IMR-90 (cell line): ENCODE measurements at regions not wholly inside any gene's neighbourhood (a gene's known extent, or its start where the extent isn't known, plus 50 kb on each side); places are given as distances from the start of the nearest gene placed in this dataset.

ENCODE experiments used
- ATAC-seq: fragments of 200-7000 bp; cut with Tn5 transposase; 2 replicates; pipeline ENCODE4 v1.9.1; 2020; ENCODE audit warnings: low read depth, mild to moderate bottlenecking, moderate library complexity
- BruUV-seq: library from RNA; stranded (reverse); fragments of 400-500 nt; replicated peaks from 2 replicates; lab custom pipeline; 2021; lab: Mats Ljungman, UMichigan
- CTCF ChIA-PET: fragments of 300-600 bp; formaldehyde crosslinking; extraction: SDS; loops from one replicate; lab custom pipeline; 2021; ENCODE audit warnings: antibody characterized with exemption; lab: Yijun Ruan, JAX
- POLR2A ChIA-PET: fragments of 300-600 bp; sonication (Branson Sonifier 250); formaldehyde crosslinking; loops from one replicate; lab custom pipeline; 2022; ENCODE audit warnings: antibody characterized with exemption; ENCODE audit not compliant: unreplicated experiment; lab: Charles Lee
- DNase-seq: peaks from one replicate; pipeline ENCODE4 v3.0.0; 2013
- H2AFZ ChIP-seq: replicated peaks from 2 replicates; pipeline ENCODE3; 2013; ENCODE audit warnings: low read length, mild to moderate bottlenecking; ENCODE audit not compliant: poor library complexity
- H2AK5ac ChIP-seq: 2 replicates; pipeline ENCODE4 v1.6.1; 2013; ENCODE audit warnings: low read depth, low read length, inconsistent platforms
- H2AK9ac ChIP-seq: replicated peaks from 2 replicates; pipeline ENCODE3; 2013; ENCODE audit warnings: mild to moderate bottlenecking, low read depth, low read length, moderate library complexity; ENCODE audit not compliant: poor library complexity
- H2BK120ac ChIP-seq: 2 replicates; pipeline ENCODE4 v1.6.1; 2013; ENCODE audit warnings: low read depth, low read length, inconsistent platforms
- H2BK15ac ChIP-seq: 3 replicates; pipeline ENCODE4 v1.6.1; 2013; ENCODE audit warnings: low read depth, low read length, inconsistent platforms
- H2BK20ac ChIP-seq: 2 replicates; pipeline ENCODE4 v1.6.1; 2013; ENCODE audit warnings: low read depth, mild to moderate bottlenecking, inconsistent platforms, low read length, moderate library complexity
- H2BK5ac ChIP-seq: 2 replicates; pipeline ENCODE4 v1.6.1; 2013; ENCODE audit warnings: mild to moderate bottlenecking, low read depth, low read length, inconsistent platforms; ENCODE audit not compliant: poor library complexity, severe bottlenecking
- H3K14ac ChIP-seq: replicated peaks from 2 replicates; pipeline ENCODE4 v1.6.1; 2013; ENCODE audit warnings: low read depth, low read length, inconsistent platforms
- H3K18ac ChIP-seq: 2 replicates; pipeline ENCODE4 v1.6.1; 2013; ENCODE audit warnings: low read depth, low read length, control low read depth
- H3K23ac ChIP-seq: 2 replicates; pipeline ENCODE4 v1.6.1; 2013; ENCODE audit warnings: low read depth, low read length, inconsistent platforms
- H3K27ac ChIP-seq: 2 replicates; pipeline ENCODE4 v1.5.1; 2013; ENCODE audit warnings: mild to moderate bottlenecking, control low read depth, low read length; ENCODE audit not compliant: insufficient read depth
- H3K27me3 ChIP-seq: 2 replicates; pipeline ENCODE4 v1.6.1; 2013; ENCODE audit warnings: low read length; ENCODE audit not compliant: control insufficient read depth, insufficient read depth
- H3K36me3 ChIP-seq: 2 replicates; pipeline ENCODE4 v1.6.1; 2013; ENCODE audit warnings: low read length, mixed read lengths; ENCODE audit not compliant: control insufficient read depth, insufficient read depth
- H3K4ac ChIP-seq: 2 replicates; pipeline ENCODE4 v1.6.1; 2013; ENCODE audit warnings: low read depth, low read length, inconsistent platforms
- H3K4me1 ChIP-seq: 2 replicates; pipeline ENCODE4 v1.6.1; 2013; ENCODE audit warnings: low read length, mixed read lengths; ENCODE audit not compliant: control insufficient read depth, insufficient read depth
- H3K4me2 ChIP-seq: 2 replicates; pipeline ENCODE4 v1.6.1; 2013; ENCODE audit warnings: low read depth, mild to moderate bottlenecking, control low read depth, low read length, moderate library complexity
- H3K4me3 ChIP-seq: 2 replicates; pipeline ENCODE4 v1.5.1; 2013; ENCODE audit warnings: low read depth, mild to moderate bottlenecking, control low read depth, low read length, moderate library complexity; ENCODE audit not compliant: insufficient read depth
- H3K56ac ChIP-seq: 2 replicates; pipeline ENCODE4 v1.6.1; 2013; ENCODE audit warnings: low read length, inconsistent platforms; ENCODE audit not compliant: insufficient read depth; ENCODE audit errors: extremely low read depth
- H3K79me1 ChIP-seq, 2 experiments: 2 replicates each; pipeline ENCODE4 v1.6.1; 2013; ENCODE audit warnings: low read length in 2 of 2, inconsistent platforms in 1 of 2, low read depth in 1 of 2
- H3K9ac ChIP-seq: 2 replicates; pipeline ENCODE4 v1.6.1; 2013; ENCODE audit warnings: low read depth, low read length, control low read depth
- H3K9me1 ChIP-seq: 2 replicates; pipeline ENCODE4 v1.6.1; 2013; ENCODE audit warnings: low read length, inconsistent platforms; ENCODE audit not compliant: insufficient read depth
- H3K9me3 ChIP-seq: 2 replicates; pipeline ENCODE4 v1.6.1; 2013; ENCODE audit warnings: low read length; ENCODE audit not compliant: control insufficient read depth, insufficient read depth
- H4K20me1 ChIP-seq: 2 replicates; pipeline ENCODE4 v1.6.1; 2013; ENCODE audit warnings: low read length, inconsistent platforms; ENCODE audit not compliant: insufficient read depth
- H4K5ac ChIP-seq: 2 replicates; pipeline ENCODE4 v1.6.1; 2013; ENCODE audit warnings: mild to moderate bottlenecking, low read depth, low read length, control low read depth
- H4K8ac ChIP-seq, 2 experiments: 2 replicates each; pipeline ENCODE4 v1.6.1; 2013; ENCODE audit warnings: low read depth in 2 of 2, low read length in 2 of 2, control low read depth in 1 of 2, inconsistent platforms in 1 of 2
- H4K91ac ChIP-seq: 2 replicates; pipeline ENCODE4 v1.6.1; 2013; ENCODE audit warnings: low read depth, low read length, inconsistent platforms; ENCODE audit not compliant: insufficient read depth
- SMC3 ChIP-seq: fragments of 150-350 bp; IDR thresholded peaks from 2 replicates; pipeline ENCODE4 v1.6.1; 2016; ENCODE audit warnings: low read depth, mild to moderate bottlenecking, antibody characterized with exemption, low read length, moderate library complexity
- WGBS, 2 experiments: methylation state at CpG; one replicate each; pipeline versions ENCODE4 v1.1.5 to v1.1.7; 2013; ENCODE audit warnings: missing lambda C conversion rate in 2 of 2; ENCODE audit not compliant: insufficient read length in 1 of 2; ENCODE audit errors: extremely low coverage in 2 of 2; 5-methylcytosine and 5-hydroxymethylcytosine counted together
- dilution Hi-C: fragments of 300-500 bp; cut with HindIII; formaldehyde crosslinking; loops from one replicate; pipeline ENCODE4 v1.14.3; 2018; ENCODE audit warnings: low sequenced_read_pairs; ENCODE audit not compliant: unreplicated experiment
- in situ Hi-C: fragments of 300-500 bp; cut with MboI; formaldehyde crosslinking; loops from 3 replicates; pipeline ENCODE4 v1.14.3; 2019; ENCODE audit warnings: low sequenced_read_pairs, inconsistent platforms, mixed read lengths
- intact Hi-C: fragments of 100-400 bp; cut with micrococcal nuclease; formaldehyde crosslinking; loops from 2 replicates; pipeline ENCODE4 v1.10.0; 2022
- TF ChIP-seq, protein P1 (sequence below): fragments of 150-350 bp; IDR thresholded peaks from 2 replicates; pipeline ENCODE4 v1.6.1; 2016; ENCODE audit warnings: low read depth, mild to moderate bottlenecking, low read length, moderate library complexity, borderline replicate concordance

DNA sequence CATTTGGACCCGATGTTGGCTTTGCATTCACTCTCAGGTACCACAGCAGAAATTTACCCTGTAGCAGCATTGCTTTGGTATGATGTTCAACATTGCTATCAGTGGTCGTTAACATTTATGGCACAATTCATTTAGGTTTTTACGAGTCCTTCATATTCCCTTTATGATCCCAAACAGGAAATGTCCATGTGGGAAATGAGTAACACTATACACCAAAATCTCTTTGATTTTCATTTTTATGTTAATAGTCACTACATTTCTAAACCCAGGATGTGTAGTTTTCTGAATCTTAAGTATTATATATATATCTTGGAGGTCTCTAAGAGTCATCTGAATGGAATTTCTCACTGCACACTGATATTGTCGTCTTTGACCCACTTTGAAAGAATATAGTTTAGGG, 78.5 kb upstream of the RBMS3 start:
- Histone ChIP-seq H2BK5ac (peak overlapping the region; percentile 95), H3K4me1 (peaks cover 10% of the 10 kb centered on the region; the same call in 1 of the 2 replicates), H4K91ac (peak overlapping the region; percentile 64), H3K4ac (peak overlapping the region; percentile 85; the same call in 1 of the 2 replicates), H3K18ac (peak overlapping the region; percentile 80; the same call in 1 of the 2 replicates), H3K9me1 (peaks cover 7% of the 10 kb centered on the region; the same call in 1 of the 2 replicates), H3K23ac (peak overlapping the region; percentile 75; the same call in 1 of the 2 replicates), H3K56ac (peak overlapping the region; percentile 13; the same call in 1 of the 2 replicates), H4K8ac (peak overlapping the region; percentile 75 to 94; a peak in 3 of 4 replicates), H2AFZ (no peak overlapping the region), H2BK20ac (peak overlapping the region; percentile 88; the same call in 1 of the 2 replicates), H3K4me2 (peak overlapping the region; percentile 62; the same call in 1 of the 2 replicates), H3K4me3 (no peak overlapping the region), H3K79me1 (no peaks in the 10 kb centered on the region), H4K5ac (no peak overlapping the region; the same call in 1 of the 2 replicates), H3K9ac (no peak overlapping the region), H3K9me3 (no peaks in the 10 kb centered on the region), H4K20me1 (no peaks in the 10 kb centered on the region), H3K14ac (peak overlapping the region; percentile 54), H3K36me3 (no peaks in the 10 kb centered on the region), H2BK120ac (peak overlapping the region; percentile 89), H2BK15ac (peak overlapping the region; percentile 97), H3K27ac (no peak overlapping the region), H2AK5ac (peak overlapping the region; percentile 41), H2AK9ac (no peak overlapping the region), H3K27me3 (no peaks in the 10 kb centered on the region)
- POLR2A ChIA-PET, result no interaction called here
- TF ChIP-seq SMC3, result no peak
- TF ChIP-seq, protein P1, sequence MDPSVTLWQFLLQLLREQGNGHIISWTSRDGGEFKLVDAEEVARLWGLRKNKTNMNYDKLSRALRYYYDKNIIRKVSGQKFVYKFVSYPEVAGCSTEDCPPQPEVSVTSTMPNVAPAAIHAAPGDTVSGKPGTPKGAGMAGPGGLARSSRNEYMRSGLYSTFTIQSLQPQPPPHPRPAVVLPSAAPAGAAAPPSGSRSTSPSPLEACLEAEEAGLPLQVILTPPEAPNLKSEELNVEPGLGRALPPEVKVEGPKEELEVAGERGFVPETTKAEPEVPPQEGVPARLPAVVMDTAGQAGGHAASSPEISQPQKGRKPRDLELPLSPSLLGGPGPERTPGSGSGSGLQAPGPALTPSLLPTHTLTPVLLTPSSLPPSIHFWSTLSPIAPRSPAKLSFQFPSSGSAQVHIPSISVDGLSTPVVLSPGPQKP, result no peak
- ATAC-seq (peak; percentile 77), DNase-seq (peak; percentile 76)
- WGBS, 2 experiments, result no CpG with 5 or more reads among the region's 4 CpGs
- in situ Hi-C loops, result no loop called here
- CTCF ChIA-PET, result no interaction called here
- dilution Hi-C loops, result no loop called here
- no TSS peak for BruUV-seq
- intact Hi-C loops, result no loop called here
